GM19395 (cell line): ENCODE measurements at regions not wholly inside any gene's neighbourhood (a gene's known extent, or its start where the extent isn't known, plus 50 kb on each side); places are given as distances from the start of the nearest gene placed in this dataset.

Experiments
- ATAC-seq: cut with Tn5 transposase; IDR thresholded peaks from one replicate; pipeline ENCODE4 v1.9.1; 2021; ENCODE audit warnings: mild to moderate bottlenecking, moderate library complexity; ENCODE audit not compliant: unreplicated experiment

DNA sequence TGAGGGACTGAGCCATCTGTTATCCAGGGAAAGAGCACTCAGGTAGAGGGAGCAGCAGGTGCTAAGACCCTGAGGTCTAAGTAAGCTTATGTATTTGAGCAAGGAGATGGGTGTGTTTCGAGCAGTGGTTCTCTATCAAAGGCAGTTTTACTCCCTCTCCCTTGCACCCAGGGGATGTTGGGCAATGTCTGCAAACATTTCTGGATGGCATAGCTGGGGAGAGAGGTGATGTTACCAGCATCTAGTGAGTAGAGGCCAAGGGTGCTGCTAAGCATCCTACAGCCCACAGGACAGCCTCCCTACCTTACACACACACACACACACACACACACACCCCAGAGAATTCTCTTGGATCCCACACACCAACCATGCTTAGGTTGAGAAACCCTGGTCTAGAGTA is 221.0 kb upstream of the PWP1 start:
- ATAC-seq, result no peak

DNA sequence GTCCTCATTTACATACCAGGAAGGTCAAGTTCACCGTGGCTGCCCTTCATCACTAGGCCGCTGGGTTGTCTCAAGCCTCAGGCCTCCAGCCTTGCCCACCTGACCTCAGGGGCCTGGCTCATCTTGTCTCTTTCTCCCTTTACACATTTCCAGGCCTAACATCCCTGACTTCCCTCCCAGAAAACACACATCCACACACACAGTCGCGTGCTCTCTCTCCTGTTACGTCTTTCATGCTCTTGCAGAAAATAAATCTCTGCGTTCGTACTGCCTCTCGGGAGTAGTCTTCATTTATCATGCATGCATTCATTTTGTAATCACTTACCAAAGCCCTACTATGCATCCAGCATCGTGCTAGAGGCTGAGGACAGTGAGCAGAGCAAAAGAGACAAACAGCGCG is 220.0 kb upstream of the PWP1 start:
- no peak for ATAC-seq

DNA sequence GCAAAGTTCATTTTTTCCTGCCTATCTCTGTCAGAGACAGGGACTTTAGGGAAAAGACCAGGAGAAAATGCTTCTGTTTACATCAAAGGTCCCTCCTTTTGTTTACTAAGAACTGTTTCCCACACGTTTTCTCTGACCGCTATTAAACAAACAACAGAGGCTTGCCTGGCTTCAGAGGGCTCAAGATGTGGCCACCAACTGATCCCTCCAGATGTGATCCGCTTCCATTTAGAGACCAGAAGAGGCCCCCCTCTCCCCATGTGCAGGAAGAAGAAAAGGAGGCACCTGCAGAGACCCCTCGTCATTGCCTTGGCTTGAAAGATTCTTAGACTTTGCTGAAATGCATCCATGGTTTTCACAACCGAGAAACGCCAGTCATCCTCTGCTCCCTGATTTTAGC is 217.9 kb upstream of the PWP1 start:
- ATAC-seq, result no peak

- no peak for ATAC-seq
Observed at GRCh38 chr12:107468182-107468581, 217.4 kb upstream of the PWP1 start.

GRCh38 chr12:107469011-107469410 is 216.6 kb upstream of the PWP1 start:
- no peak for ATAC-seq

- ATAC-seq, result no peak
Observed at GRCh38 chr12:107470645-107471044, 215.0 kb upstream of the PWP1 start.

DNA sequence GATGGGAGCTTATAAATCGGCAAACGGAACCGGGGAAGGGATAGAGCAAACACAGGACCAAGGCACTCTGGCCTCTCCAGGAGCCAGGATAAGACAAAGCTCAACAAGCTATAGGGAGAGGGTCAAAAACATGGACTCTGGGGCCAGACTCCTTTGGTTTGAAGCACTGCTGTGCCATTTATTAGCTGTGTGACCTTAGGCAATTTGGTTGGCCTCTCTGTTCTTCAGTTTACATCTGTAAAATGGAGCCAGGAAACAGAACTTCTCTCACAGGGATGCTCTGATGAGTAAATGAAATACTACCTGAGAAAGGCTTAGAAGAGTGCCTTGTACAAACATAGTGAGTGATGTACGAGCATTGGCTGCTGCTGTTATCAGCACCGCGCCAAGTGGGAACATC is 213.3 kb upstream of the PWP1 start:
- no peak for ATAC-seq

GRCh38 chr12:107474099-107474498 is 211.5 kb upstream of the PWP1 start:
- ATAC-seq, result no peak

GRCh38 chr12:107474639-107475539 is 210.7 kb upstream of the PWP1 start:
- no peak for ATAC-seq

DNA sequence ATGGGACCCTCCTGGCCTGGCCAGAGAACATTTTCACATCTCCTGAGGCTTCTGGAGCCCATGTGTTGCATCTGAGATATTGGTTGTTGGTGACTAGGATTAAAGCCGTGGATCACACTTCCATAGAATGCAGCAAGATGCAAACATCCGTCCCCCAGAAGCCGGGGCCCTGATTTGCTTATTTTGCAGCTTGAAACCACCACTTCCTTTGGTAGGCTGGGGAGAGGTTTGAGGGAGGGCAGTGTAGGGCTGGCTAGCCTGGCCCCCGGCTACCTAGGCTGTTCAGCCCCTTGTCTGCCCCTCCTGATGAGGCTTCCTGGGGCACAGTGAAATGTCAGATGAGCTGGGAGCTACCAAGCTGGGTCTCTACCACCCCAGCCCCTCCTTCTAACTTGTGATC is 209.7 kb upstream of the PWP1 start:
- no peak for ATAC-seq

DNA sequence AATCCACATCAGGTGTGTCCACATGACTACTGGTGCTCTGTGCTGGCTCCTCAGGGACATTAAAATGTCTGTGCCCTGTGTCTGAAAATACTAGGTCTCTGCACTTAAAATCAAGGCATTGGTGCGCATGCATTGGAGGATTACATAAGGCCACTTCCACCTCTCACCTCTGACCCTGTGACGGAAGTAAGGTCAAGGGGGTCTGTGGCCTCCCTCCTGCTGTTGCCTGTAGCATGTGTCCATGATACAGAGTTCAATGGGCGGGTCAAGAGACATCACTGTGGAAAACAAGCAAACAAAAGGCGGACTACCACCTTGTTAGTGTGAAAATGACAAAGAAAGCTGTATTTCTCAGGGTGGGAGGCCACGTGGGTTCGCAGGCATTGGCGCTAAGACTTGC is 208.6 kb upstream of the PWP1 start:
- ATAC-seq, result no peak

DNA sequence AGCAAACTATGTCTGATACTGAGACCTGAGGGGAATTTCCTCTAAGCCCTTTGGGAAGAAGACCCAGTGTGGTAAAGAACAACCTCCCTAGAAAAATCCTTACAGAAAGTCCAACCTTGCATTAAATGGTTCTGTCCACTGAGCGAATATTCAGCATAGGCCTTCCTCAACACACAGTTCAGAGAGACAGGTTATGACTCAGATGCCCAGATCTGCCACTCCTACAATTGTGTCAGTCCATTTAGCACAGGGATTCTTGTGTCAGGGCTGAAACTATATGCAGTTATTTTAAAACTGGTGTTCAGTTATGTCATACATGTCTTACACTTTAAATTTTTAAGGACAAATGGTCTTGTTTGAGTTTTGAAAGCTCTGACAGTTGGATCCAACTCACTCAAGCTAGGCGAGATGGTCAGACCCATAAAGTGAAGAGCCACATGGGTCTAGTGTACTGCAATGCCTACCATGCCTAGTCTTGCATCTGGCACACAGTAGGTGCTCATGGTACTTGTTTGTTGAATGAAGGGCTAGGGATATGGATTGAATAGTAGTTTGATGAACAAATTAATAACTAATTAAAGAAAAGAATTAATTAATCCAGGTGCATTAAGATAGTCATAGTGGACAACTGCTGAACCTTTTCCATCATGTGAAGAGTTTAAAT is 207.5 kb upstream of the PWP1 start:
- no peak for ATAC-seq

DNA sequence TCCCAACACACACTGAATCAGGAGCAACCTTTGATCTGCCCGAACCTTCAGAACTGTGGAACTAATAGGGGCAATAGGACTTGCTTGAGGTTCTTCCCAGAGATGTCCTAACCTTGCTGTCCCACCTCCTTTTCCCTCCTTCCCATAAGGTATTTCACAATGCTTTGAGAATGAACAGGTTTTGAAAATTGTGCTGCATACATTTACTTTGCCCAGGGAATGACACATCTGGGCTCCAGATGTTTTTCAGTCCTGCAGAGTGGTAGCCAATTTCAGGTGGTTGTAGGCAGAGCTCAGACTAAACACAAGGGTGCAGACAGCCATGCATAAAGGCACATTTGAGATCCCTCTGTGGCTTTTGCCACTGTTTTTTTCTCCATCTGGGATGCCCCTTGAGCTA is 206.7 kb upstream of the PWP1 start:
- no peak for ATAC-seq

- no peak for ATAC-seq
Observed at GRCh38 chr12:107480836-107481608, 204.6 kb upstream of the PWP1 start.

DNA sequence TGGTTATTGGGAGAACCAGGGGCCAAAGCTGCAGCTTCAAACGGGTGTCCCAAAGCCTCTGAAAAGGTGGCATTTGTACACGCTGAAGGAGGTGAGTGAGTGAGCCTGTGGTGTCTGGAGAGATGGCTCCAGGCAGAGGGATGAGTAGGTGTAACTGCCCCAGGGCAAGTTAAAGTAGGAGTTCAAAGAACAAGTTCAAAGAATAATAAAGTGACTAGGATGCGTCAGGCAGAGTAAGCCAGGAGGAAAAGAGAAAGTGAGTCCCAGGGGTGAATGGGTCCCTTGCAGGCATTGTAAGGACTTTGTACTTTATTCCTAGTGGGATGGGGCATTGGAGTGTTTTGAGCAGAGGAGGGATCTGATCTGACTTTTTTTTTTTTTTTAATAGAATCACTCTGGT is 201.4 kb upstream of the PWP1 start:
- no peak for ATAC-seq

GRCh38 chr12:107484941-107485340 is 200.7 kb upstream of the PWP1 start:
- no peak for ATAC-seq

DNA sequence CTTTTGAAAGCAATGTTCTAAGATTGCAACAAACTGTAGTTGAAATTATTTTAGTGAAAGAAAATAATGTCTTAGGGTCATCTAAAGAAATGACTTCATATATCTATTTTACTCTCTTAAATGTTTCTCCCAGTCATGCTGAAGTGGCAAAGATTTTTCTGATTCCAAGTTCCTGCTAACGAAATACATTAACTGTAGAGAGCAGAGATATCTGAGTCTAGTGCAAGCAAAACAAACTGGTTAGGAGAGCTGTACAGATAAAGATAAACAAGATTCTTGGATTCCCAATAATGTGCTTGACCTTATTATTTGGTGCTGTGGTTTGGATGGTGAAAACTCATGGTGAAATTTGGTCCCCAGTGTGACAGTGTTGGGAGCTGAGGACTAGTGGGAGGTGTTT is 199.9 kb upstream of the PWP1 start:
- ATAC-seq, result no peak

DNA sequence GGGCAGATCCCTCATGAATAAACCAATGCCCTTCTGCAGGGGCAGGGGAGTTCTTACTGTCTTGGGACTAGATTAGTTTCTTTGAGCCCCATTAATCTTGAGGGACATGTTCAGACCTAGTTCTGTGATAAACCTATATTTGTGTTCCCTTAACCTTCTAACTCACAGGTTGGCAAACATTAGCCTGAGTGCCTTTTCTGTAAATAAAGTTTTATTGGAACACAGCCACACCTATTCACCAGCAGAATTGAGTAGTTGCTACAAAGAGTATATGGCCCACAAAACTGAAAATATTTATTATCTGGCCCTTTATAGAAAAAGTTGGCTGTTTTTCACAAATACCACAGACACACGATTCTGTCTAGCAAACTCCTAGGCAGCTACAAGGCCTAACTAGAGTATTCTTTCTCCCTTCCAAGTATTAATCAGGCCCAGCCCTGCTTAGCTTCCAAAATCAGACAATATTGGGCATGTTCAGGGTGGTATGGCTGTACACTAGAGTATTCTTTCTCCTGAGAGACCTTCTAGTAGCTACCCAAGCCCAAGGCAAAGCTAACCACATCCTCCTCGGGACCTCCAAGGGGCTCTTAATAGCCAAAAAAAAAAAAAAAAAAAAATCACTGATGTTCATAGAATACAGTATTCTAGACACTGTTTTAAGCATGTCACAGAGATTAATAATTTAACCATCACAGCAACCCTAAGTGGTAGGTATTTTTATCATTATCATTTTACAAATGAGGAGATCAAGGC is 199.3 kb upstream of the PWP1 start:
- ATAC-seq, result no peak

DNA sequence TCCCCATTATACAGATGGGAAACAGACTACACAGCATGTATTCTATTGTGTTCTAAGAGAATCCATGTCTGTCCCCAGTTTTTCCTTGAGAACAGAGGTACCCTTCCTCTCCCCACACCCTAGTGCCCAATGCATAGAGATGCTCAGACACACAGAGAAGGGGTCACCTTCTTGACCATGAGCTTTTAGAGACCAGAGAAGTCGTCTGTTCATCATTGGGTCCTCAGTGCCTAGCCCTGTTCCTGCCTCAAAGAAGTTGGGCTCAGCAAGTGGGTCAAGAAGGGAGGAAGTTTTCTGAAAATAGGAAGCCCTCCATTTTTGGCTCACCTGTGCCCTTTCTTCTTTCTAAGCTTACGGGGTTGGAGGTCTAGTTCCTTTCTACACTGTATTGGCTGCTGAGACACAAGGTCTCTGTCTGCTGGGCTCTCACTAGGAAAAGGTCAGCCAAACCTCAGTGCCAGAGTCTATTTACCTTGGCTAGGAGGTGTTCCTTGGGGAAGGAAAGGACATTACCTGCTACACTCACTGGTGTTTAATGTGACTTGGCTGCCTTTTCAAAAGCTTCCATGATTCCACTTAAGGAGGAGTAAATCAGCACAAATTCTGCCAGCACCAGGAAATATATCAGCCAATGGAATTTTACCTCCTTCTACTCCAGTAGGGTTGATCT is 198.5 kb upstream of the PWP1 start:
- no peak for ATAC-seq

DNA sequence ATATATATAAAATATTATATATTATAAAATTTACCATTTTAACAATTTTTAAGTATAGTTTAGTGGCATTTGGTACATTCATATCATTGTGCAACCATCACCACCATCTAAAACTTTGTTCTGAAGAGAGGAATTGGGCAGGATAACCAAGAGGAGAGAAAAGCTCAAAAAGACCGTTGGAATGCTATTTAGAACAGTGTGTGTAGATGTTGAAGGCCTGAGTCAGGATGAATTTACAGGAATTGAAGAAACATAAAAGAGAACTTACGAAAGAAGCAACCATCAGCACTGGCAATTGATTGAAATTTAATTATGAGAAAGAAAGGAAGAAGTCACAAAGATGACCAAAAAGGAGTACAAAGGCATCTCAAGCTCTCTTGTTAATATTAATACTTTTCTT is 196.9 kb upstream of the PWP1 start:
- ATAC-seq, result no peak
